SU-DHL-6 (cell line): ENCODE measurements at regions not wholly inside any gene's neighbourhood (a gene's known extent, or its start where the extent isn't known, plus 50 kb on each side); places are given as distances from the start of the nearest gene placed in this dataset.

Experiments
- EZH2phosphoT487 ChIP-seq: fragments of 200-600 bp; sonication (generic), shearing (Covaris generic); conservative IDR thresholded peaks from 2 replicates; pipeline ENCODE4 v1.6.1; 2018; ENCODE audit warnings: mild to moderate bottlenecking, antibody characterized with exemption, low read length, moderate library complexity, mixed read lengths
- TF ChIP-seq, protein P1 (sequence below): fragments of 200-600 bp; sonication (generic); IDR thresholded peaks from one replicate; pipeline ENCODE4 v1.5.1; 2017; ENCODE audit warnings: antibody characterized with exemption, mild to moderate bottlenecking, low read length, moderate library complexity; ENCODE audit not compliant: insufficient read depth, poor library complexity, severe bottlenecking

- TF ChIP-seq, protein P1, sequence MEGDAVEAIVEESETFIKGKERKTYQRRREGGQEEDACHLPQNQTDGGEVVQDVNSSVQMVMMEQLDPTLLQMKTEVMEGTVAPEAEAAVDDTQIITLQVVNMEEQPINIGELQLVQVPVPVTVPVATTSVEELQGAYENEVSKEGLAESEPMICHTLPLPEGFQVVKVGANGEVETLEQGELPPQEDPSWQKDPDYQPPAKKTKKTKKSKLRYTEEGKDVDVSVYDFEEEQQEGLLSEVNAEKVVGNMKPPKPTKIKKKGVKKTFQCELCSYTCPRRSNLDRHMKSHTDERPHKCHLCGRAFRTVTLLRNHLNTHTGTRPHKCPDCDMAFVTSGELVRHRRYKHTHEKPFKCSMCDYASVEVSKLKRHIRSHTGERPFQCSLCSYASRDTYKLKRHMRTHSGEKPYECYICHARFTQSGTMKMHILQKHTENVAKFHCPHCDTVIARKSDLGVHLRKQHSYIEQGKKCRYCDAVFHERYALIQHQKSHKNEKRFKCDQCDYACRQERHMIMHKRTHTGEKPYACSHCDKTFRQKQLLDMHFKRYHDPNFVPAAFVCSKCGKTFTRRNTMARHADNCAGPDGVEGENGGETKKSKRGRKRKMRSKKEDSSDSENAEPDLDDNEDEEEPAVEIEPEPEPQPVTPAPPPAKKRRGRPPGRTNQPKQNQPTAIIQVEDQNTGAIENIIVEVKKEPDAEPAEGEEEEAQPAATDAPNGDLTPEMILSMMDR = no peak
- no peak for TF ChIP-seq EZH2phosphoT487
Observed at GRCh38 chr4:55249476-55249875, 96.6 kb upstream of the SRD5A3 start.
